Smooth muscle cell (in vitro differentiated cells): ENCODE measurements at regions not wholly inside any gene's neighbourhood (a gene's known extent, or its start where the extent isn't known, plus 50 kb on each side); places are given as distances from the start of the nearest gene placed in this dataset.

ENCODE experiments used
- DNase-seq: peaks from one replicate; lab custom pipeline; 2025; ENCODE audit not compliant: unreplicated experiment; lab: John Stamatoyannopoulos, UW
- H2AFZ ChIP-seq: fragments of 200-600 bp; sonication (generic); 2 replicates; pipeline ENCODE4 v1.6.0; 2016; ENCODE audit warnings: antibody characterized with exemption, low read depth, mild to moderate bottlenecking
- H3F3A ChIP-seq: fragments of 200-600 bp; sonication (generic); 2 replicates; pipeline ENCODE4 v1.6.0; 2017; ENCODE audit warnings: antibody characterized with exemption, low read depth
- H3K27ac ChIP-seq: fragments of 200-600 bp; sonication (generic); 2 replicates; pipeline ENCODE4 v1.5.1; 2016; ENCODE audit warnings: low read depth, mild to moderate bottlenecking
- H3K27me3 ChIP-seq: fragments of 200-600 bp; sonication (generic); 2 replicates; pipeline ENCODE4 v1.6.1; 2016; ENCODE audit warnings: low read depth, mild to moderate bottlenecking
- H3K36me3 ChIP-seq: fragments of 200-600 bp; sonication (generic); 2 replicates; pipeline ENCODE4 v1.5.1; 2016; ENCODE audit warnings: low read depth
- H3K4me1 ChIP-seq: fragments of 200-600 bp; sonication (generic); 2 replicates; pipeline ENCODE4 v1.5.1; 2016; ENCODE audit warnings: low read depth
- H3K4me2 ChIP-seq: fragments of 200-600 bp; sonication (generic); 2 replicates; pipeline ENCODE4 v1.6.0; 2016; ENCODE audit warnings: mild to moderate bottlenecking
- H3K4me3 ChIP-seq: fragments of 200-600 bp; sonication (generic); 2 replicates; pipeline ENCODE4 v1.5.1; 2016; ENCODE audit warnings: mild to moderate bottlenecking
- H3K79me2 ChIP-seq: fragments of 200-600 bp; sonication (generic); 2 replicates; pipeline ENCODE4 v1.6.0; 2016; ENCODE audit warnings: low read depth, mild to moderate bottlenecking
- H3K9ac ChIP-seq: fragments of 200-600 bp; sonication (generic); 2 replicates; pipeline ENCODE4 v1.6.0; 2016; ENCODE audit warnings: low read depth
- H3K9me3 ChIP-seq: fragments of 200-600 bp; sonication (generic); replicated peaks from 2 replicates; pipeline ENCODE4 v1.5.1; 2016; ENCODE audit warnings: low read depth
- H4K20me1 ChIP-seq: fragments of 200-600 bp; sonication (generic); 2 replicates; pipeline ENCODE4 v1.6.0; 2016; ENCODE audit warnings: low read depth
- CTCF ChIP-seq: fragments of 200-600 bp; sonication (generic); IDR thresholded peaks from 2 replicates; pipeline ENCODE4 v1.5.1; 2017; ENCODE audit warnings: borderline replicate concordance, mild to moderate bottlenecking, antibody characterized with exemption; ENCODE audit not compliant: insufficient read depth, poor library complexity, severe bottlenecking
- WGBS: methylation state at CpG from one replicate; pipeline ENCODE4 v1.1.7; 2016; ENCODE audit warnings: low lambda C conversion rate; 5-methylcytosine and 5-hydroxymethylcytosine counted together

- no peak for DNase-seq
- Histone ChIP-seq H3F3A (no peaks in the 10 kb centered on the region), H2AFZ (no peak overlapping the region), H3K27ac (no peak overlapping the region), H4K20me1 (no peaks in the 10 kb centered on the region), H3K27me3 (no peaks in the 10 kb centered on the region), H3K4me2 (no peak overlapping the region), H3K4me1 (peaks cover 29% of the 10 kb centered on the region), H3K9me3 (no peaks in the 10 kb centered on the region), H3K79me2 (no peaks in the 10 kb centered on the region), H3K4me3 (no peak overlapping the region), H3K36me3 (no peaks in the 10 kb centered on the region), H3K9ac (no peak overlapping the region)
- no peak for TF ChIP-seq CTCF
- WGBS: 98% methylated on average over 3 of the region's 3 CpGs
These were observed 485.3 kb downstream of the PSAT1 start for GRCh38 chr9:78782234-78782633.

- WGBS: 94% methylated on average over 3 of the region's 3 CpGs
- no peak for DNase-seq
These were observed 485.9 kb downstream of the PSAT1 start for GRCh38 chr9:78782858-78783257.

DNA sequence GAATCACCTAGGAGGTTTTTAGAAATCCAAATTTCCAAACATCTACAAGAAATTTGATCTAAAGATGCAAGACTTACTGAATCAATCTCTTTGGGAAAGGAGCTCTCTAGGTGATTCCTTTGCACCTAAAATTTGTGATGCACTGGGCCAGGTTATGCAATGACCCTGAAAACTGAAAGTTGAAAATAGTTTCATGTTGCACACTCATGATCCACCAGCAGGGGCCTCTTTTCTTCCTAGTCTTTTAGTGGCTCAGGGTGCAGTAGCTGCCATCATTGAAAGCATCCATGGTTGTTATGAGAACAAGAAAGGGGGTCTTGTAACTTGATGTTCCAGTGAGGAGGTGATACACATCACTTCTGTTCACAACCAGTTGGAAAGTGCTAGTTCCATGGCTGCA, 486.8 kb downstream of the PSAT1 start:
- no peak for DNase-seq

More at GRCh38 chr9:78782858-78783257, 485.9 kb downstream of the PSAT1 start:
- H3K27ac ChIP-seq: no peak overlapping the region
- H3K36me3 ChIP-seq: no peaks in the 10 kb centered on the region
- no peaks in the 10 kb centered on the region for H4K20me1 ChIP-seq
- no peaks in the 10 kb centered on the region for H3K9me3 ChIP-seq
- H3K4me2 ChIP-seq: no peak overlapping the region
- no peaks in the 10 kb centered on the region for H3K27me3 ChIP-seq
- no peak overlapping the region for H3K9ac ChIP-seq
- no peak overlapping the region for H2AFZ ChIP-seq
- H3K79me2 ChIP-seq: no peaks in the 10 kb centered on the region
- no peaks in the 10 kb centered on the region for H3F3A ChIP-seq
- no peak overlapping the region for H3K4me3 ChIP-seq
- H3K4me1 ChIP-seq: peaks cover 25% of the 10 kb centered on the region
- TF ChIP-seq CTCF: no peak

More for the DNA sequence above, 486.8 kb downstream of the PSAT1 start:
- Histone ChIP-seq H3K27me3 (no peaks in the 10 kb centered on the region), H3K79me2 (no peaks in the 10 kb centered on the region), H3K36me3 (no peaks in the 10 kb centered on the region), H2AFZ (no peak overlapping the region), H3K4me3 (no peak overlapping the region), H3K27ac (no peak overlapping the region), H3K4me2 (no peak overlapping the region), H3K9me3 (no peaks in the 10 kb centered on the region), H3K4me1 (peaks cover 18% of the 10 kb centered on the region), H3K9ac (no peak overlapping the region), H4K20me1 (no peaks in the 10 kb centered on the region), H3F3A (no peaks in the 10 kb centered on the region)
- TF ChIP-seq CTCF: peak; percentile 17
